HepG2 (cell line): ENCODE measurements at regions not wholly inside any gene's neighbourhood (a gene's known extent, or its start where the extent isn't known, plus 50 kb on each side); places are given as distances from the start of the nearest gene placed in this dataset.

Source experiments
- ATAC-seq: fragments of 200-7000 bp; cut with Tn5 transposase; 3 replicates; pipeline ENCODE4 v1.9.1; 2020; ENCODE audit warnings: mild to moderate bottlenecking, moderate library complexity
- BruUV-seq: library from RNA; stranded (reverse); fragments of 400-500 nt; replicated peaks from 2 replicates; lab custom pipeline; 2021; lab: Mats Ljungman, UMichigan
- CTCF ChIA-PET: fragments of 300-600 bp; formaldehyde crosslinking; extraction: SDS; loops from one replicate; lab custom pipeline; 2021; ENCODE audit warnings: low total read pairs, inconsistent platforms, low intra/inter-chr PET ratio; lab: Yijun Ruan, JAX
- POLR2A ChIA-PET: fragments of 350-600 bp; sonication (Branson Sonifier 250); formaldehyde crosslinking; loops from one replicate; lab custom pipeline; 2020; ENCODE audit warnings: antibody characterized with exemption, inconsistent platforms; lab: Yijun Ruan, JAX
- DNase-seq: peaks from one replicate; pipeline ENCODE4 v3.0.0-alpha.2; 2015; ENCODE audit warnings: low spot score
- FAIRE-seq: peaks from 3 replicates; lab custom pipeline; 2011; peaks lifted over from hg19 to GRCh38; lab: Jason Lieb, UNC
- H2AFZ ChIP-seq: one replicate; pipeline ENCODE4 v1.6.1; 2011; ENCODE audit warnings: low read length, inconsistent platforms
- H3K27ac ChIP-seq: fragments of 300-600 bp; 3 replicates; pipeline ENCODE4 v1.8.0; 2011; ENCODE audit warnings: mixed run types, mild to moderate bottlenecking, mixed read lengths, low read length, inconsistent platforms; ENCODE audit not compliant: insufficient read depth; ENCODE audit errors: extremely low read length
- H3K27me3 ChIP-seq, 2 experiments: fragments of 200-600 bp in 1 of 2; 2 replicates in 1 of 2; 3 replicates in 1 of 2; pipeline versions ENCODE4 v1.6.0 to v1.8.0; 2011; ENCODE audit warnings: low read length in 2 of 2, mild to moderate bottlenecking in 2 of 2, moderate library complexity in 2 of 2, inconsistent platforms in 1 of 2; ENCODE audit not compliant: insufficient read depth in 2 of 2, control insufficient read depth in 1 of 2
- H3K36me3 ChIP-seq, 2 experiments: fragments of 200-600 bp in 1 of 2; replicated peaks in 1 of 2; 2 replicates in 1 of 2; 3 replicates in 1 of 2; pipeline versions ENCODE4 v1.5.1 to v1.8.0; 2011; ENCODE audit warnings: low read length in 2 of 2, inconsistent platforms in 1 of 2; ENCODE audit not compliant: insufficient read depth in 2 of 2, control insufficient read depth in 1 of 2
- H3K4me1 ChIP-seq: 2 replicates; pipeline ENCODE4 v1.5.1; 2012; ENCODE audit warnings: low read length, inconsistent platforms; ENCODE audit not compliant: insufficient read depth
- H3K4me2 ChIP-seq: 2 replicates; pipeline ENCODE4 v1.6.0; 2011; ENCODE audit warnings: low read depth, low read length, inconsistent platforms
- H3K4me3 ChIP-seq, 3 experiments: fragments of 200-600 bp in 1 of 3; sonication (generic), shearing (Covaris generic) in 1 of 3; replicated peaks in 1 of 3; 2 replicates each; pipeline ENCODE4 v1.5.1; 2011 to 2016; ENCODE audit warnings: low read length in 3 of 3, inconsistent platforms in 2 of 3, low read depth in 2 of 3, mild to moderate bottlenecking in 2 of 3, control low read depth in 1 of 3, mixed read lengths in 1 of 3; ENCODE audit not compliant: insufficient read depth in 1 of 3
- H3K79me2 ChIP-seq: one replicate; pipeline ENCODE4 v1.6.1; 2011; ENCODE audit warnings: low read length, inconsistent platforms; ENCODE audit not compliant: insufficient read depth
- H3K9ac ChIP-seq: 2 replicates; pipeline ENCODE4 v1.6.0; 2011; ENCODE audit warnings: mild to moderate bottlenecking, low read depth, low read length, inconsistent platforms; ENCODE audit not compliant: insufficient read depth
- H3K9me3 ChIP-seq: 2 replicates; pipeline ENCODE4 v1.5.1; 2012; ENCODE audit warnings: mild to moderate bottlenecking, low read length
- H4K20me1 ChIP-seq: 2 replicates; pipeline ENCODE4 v1.6.0; 2011; ENCODE audit warnings: inconsistent platforms, mild to moderate bottlenecking, low read length, moderate library complexity; ENCODE audit not compliant: insufficient read depth
- AKNA ChIP-seq: sonication (generic); formaldehyde crosslinking; IDR thresholded peaks from 2 replicates; pipeline ENCODE4 v1.4.0; 2020; ENCODE audit warnings: missing genetic modification reagents, borderline replicate concordance
- EP300 ChIP-seq, 3 experiments: sonication (generic) in 1 of 3; formaldehyde crosslinking in 1 of 3; IDR thresholded peaks; 2 replicates each; pipeline versions ENCODE4 v1.5.1 to v1.6.1; 2011 to 2020; ENCODE audit warnings: low read depth in 2 of 3, low read length in 2 of 3, borderline replicate concordance in 1 of 3, improper control_type of control experiment in 1 of 3, mild to moderate bottlenecking in 1 of 3, missing genetic modification reagents in 1 of 3, moderate library complexity in 1 of 3
- GZF1 ChIP-seq: sonication (generic); formaldehyde crosslinking; IDR thresholded peaks from 2 replicates; pipeline ENCODE4 v1.5.1; 2020; ENCODE audit warnings: mild to moderate bottlenecking, missing genetic modification reagents
- HDAC6 ChIP-seq: fragments of 200-600 bp; sonication (generic); IDR thresholded peaks from 2 replicates; pipeline ENCODE4 v1.7.0; 2017; ENCODE audit warnings: mild to moderate bottlenecking, antibody characterized with exemption, low read length, low read depth
- IRF9 ChIP-seq: sonication (generic); formaldehyde crosslinking; IDR thresholded peaks from 2 replicates; pipeline ENCODE4 v1.8.0; 2022; ENCODE audit warnings: missing genetic modification reagents, mild to moderate bottlenecking, borderline replicate concordance
- SETDB1 ChIP-seq: sonication (generic); formaldehyde crosslinking; IDR thresholded peaks from 2 replicates; pipeline ENCODE4 v1.5.1; 2020; ENCODE audit warnings: missing genetic modification reagents, mild to moderate bottlenecking, borderline replicate concordance
- SP4 ChIP-seq: sonication (generic); formaldehyde crosslinking; IDR thresholded peaks from 2 replicates; pipeline ENCODE4 v1.8.1; 2023; ENCODE audit warnings: mild to moderate bottlenecking, missing genetic modification reagents
- TCF7L2 ChIP-seq: IDR thresholded peaks from 2 replicates; pipeline ENCODE4 v1.6.1; 2011; ENCODE audit warnings: mild to moderate bottlenecking, low read depth, low read length, moderate library complexity
- ZNF646 ChIP-seq: sonication (generic); formaldehyde crosslinking; IDR thresholded peaks from 2 replicates; pipeline ENCODE4 v1.9.0; 2021; ENCODE audit warnings: mild to moderate bottlenecking, missing genetic modification reagents
- ZNF672 ChIP-seq: sonication (generic); formaldehyde crosslinking; IDR thresholded peaks from 2 replicates; pipeline ENCODE4 v1.8.1; 2022; ENCODE audit warnings: missing genetic modification reagents
- ZNF780A ChIP-seq: sonication (generic); formaldehyde crosslinking; IDR thresholded peaks from 2 replicates; pipeline ENCODE4 v1.8.0; 2022; ENCODE audit warnings: mild to moderate bottlenecking, missing genetic modification reagents, moderate library complexity
- in situ Hi-C: cut with HindIII; loops from 2 replicates; pipeline ENCODE4 v1.10.0; 2017; ENCODE audit warnings: low pct_unique_long_range_greater_than_20kb; ENCODE audit not compliant: extremely low pct_ligation_motif_present
- intact Hi-C: fragments of 100-400 bp; cut with micrococcal nuclease; formaldehyde crosslinking; loops from one replicate; pipeline ENCODE4 v1.10.0; 2022; ENCODE audit not compliant: unreplicated experiment

- DNase-seq (no peak), FAIRE-seq (no peak), ATAC-seq (no peak)
- Histone ChIP-seq H2AFZ (no peak overlapping the region), H4K20me1 (no peaks in the 10 kb centered on the region), H3K9ac (no peak overlapping the region), H3K4me1 (no peaks in the 10 kb centered on the region), H3K36me3 (no peaks in the 10 kb centered on the region), H3K4me2 (no peak overlapping the region), H3K79me2 (no peaks in the 10 kb centered on the region), H3K9me3 (peaks cover 9% of the 10 kb centered on the region), H3K4me3 (no peak overlapping the region), H3K27me3 (no peaks in the 10 kb centered on the region), H3K27ac (no peak overlapping the region)
- ChIA-PET CTCF (no interaction called here), POLR2A (no interaction called here)
- TF ChIP-seq ZNF672 (CRISPR knock-in tag) = no peak
- TF ChIP-seq AKNA (CRISPR knock-in tag) = no peak
- TF ChIP-seq IRF9 (CRISPR knock-in tag) = no peak
- no peak for TF ChIP-seq HDAC6
- TF ChIP-seq SP4 (CRISPR knock-in tag) = no peak
- no peak for TF ChIP-seq ZNF780A (CRISPR knock-in tag)
- TF ChIP-seq SETDB1 (CRISPR knock-in tag) = no peak
- no peak for TF ChIP-seq ZNF646 (CRISPR knock-in tag)
- no peak for TF ChIP-seq TCF7L2
- TF ChIP-seq GZF1 (CRISPR knock-in tag) = no peak
- TF ChIP-seq EP300 (IDR thresholded peaks at IDR 0.05; ENCODE audit: low read depth in 2 of 2, low read length in 2 of 2) = no peak
- no peak for TF ChIP-seq EP300 (CRISPR knock-in tag; IDR thresholded peaks at IDR 0.05; ENCODE audit: borderline replicate concordance)
- no TSS peak for BruUV-seq
- in situ Hi-C loops = no loop called here
- intact Hi-C loops = no loop called here
Observed at GRCh38 chr5:118243068-118243467, 745.3 kb downstream of the DTWD2 start.
